NCI-H146 treated with DMSO at 0.1 percent for 48 hours (cell line): ENCODE measurements at regions not wholly inside any gene's neighbourhood (a gene's known extent, or its start where the extent isn't known, plus 50 kb on each side); places are given as distances from the start of the nearest gene placed in this dataset.
A peak's percentile ranks its signal among the peaks of the same experiment; 100 is the strongest.
"Not testable (repeated sequence)": the region's sequence is repeated elsewhere in the genome, so short reads cannot be mapped to it uniquely, and the experiment has no call there.

ENCODE experiments used
- DNase-seq: peaks from one replicate; lab custom pipeline; 2025; ENCODE audit not compliant: unreplicated experiment; lab: John Stamatoyannopoulos, UW

DNA sequence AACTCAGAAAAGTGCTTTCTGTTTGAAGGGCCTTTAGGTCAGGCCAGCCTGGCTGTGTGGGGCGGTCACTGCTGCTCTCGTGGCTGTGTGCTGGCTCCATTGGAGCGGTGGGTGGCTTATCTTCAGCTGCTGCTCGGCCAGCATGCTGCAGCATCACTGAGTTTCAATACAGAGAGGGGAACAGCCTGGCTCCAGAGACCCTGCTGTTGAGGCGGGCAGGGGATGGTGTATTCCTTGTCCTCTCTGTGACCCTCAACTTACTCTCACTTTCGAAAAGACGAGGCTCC lies 248.5 kb upstream of the ONECUT1 start:
- no peak for DNase-seq

DNA sequence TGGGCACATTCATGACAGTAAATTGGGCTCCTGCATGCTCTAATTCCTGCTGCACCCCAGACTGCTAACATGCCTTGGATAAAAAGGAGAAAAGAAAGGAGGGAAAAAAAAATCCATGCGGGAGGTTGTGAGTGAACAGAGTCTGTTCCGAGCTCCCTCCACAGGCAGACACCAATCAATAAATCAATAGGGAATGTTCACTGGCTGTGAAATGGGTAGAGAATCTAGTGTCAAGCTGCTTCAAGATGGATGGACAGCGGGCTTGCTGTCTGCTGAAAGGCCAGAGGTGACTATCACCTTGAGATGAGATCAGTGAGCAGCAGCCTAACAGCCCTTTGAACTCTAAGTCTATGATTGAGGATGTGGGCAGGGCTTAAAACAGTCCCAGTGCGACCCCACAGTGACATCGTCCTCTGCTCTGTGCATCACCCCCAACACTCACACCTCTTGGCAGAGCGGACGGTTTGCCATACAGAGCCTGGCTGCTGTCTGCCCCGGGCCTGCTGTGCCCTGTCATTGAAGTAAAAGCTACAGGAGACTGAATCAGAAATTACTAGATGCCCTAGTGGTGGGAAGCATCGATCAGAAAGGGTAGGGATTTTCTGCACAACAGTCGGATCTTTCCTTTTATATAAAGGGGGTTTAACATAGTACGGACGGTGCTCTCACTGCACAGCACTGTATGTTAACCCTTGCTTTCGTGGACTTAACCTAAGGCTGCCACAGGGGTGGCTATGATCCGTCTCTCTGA lies 247.9 kb upstream of the ONECUT1 start:
- no peak for DNase-seq

DNA sequence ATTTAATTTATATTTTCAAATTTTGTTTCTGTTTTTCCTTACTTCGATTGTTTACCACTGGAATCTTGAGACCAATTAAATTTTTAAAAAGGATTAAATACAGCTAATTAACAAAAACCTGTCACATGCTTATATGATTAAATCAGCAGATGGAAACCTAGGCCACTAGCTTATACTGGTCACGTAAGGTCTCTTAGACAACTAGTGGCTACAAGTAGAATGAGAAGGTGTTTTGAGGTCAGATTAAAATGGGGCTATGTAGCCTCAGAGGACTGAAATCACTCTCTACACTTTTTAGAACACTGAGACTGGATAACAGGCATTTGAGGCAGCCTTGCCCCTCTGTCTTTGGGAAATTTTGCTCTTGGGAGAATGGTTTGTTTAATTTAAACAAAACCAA lies 246.5 kb upstream of the ONECUT1 start:
- DNase-seq, result no peak

DNA sequence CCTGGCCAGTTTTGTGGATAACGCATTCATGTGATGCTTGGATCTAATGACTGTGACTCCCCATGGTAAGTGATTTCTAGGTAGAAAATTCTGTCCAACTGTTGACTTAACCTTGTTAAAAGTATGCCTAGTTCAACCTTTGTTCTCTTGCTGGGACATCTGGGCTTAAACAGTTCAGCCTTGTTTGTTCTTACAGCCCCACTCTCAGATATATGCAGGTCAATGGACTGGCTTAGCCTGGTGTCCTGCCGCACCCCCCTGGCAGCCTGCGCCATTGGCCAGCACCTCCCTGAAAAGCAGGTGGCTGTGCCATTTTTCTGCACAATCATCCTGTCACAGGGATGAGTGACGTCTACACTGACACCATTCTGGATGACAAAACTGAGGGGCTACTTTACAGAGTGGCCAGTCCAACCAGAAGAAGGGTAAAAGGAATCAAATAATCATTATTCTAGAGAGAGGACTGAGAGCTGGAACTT lies 244.7 kb upstream of the ONECUT1 start:
- DNase-seq, result no peak

DNA sequence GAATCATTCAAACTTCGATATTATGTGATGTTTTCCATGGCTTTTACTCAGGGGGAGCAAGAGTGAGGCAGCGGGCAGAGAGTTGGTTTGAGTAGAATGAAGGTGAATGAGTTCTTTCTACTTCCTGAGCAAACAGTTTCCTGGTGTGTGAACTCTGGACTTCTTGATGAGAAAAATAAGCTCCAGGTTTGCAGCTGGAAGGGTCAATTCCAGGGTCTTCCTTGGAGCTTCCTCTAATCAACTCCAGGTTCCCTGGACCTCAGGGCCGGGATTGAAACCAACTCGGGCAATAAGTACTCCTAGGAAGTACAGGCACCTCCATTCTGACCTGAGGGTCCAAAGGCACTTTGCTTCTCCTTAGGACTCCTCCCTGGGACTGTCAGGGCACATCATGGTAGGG lies 243.6 kb upstream of the ONECUT1 start:
- DNase-seq, result no peak

DNA sequence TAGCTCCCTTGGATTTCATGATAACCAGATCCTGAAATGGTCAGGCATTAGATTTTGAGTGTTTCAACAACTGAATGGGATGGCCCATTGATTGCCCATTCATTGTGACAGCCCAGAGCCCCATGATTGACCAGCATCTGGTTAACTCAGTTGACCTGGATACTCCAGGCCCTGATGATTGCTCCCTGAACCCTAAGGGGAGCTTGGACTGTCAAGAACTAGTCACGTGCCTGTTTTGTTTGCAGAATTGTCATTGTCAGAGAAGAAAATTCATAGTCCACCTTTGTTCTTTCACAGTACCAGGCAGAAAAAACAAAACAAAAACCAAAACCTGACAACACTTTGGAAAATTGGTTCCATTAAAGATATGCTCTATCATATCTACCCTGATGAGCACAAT lies 241.3 kb upstream of the ONECUT1 start:
- DNase-seq, result peak; percentile 3

DNA sequence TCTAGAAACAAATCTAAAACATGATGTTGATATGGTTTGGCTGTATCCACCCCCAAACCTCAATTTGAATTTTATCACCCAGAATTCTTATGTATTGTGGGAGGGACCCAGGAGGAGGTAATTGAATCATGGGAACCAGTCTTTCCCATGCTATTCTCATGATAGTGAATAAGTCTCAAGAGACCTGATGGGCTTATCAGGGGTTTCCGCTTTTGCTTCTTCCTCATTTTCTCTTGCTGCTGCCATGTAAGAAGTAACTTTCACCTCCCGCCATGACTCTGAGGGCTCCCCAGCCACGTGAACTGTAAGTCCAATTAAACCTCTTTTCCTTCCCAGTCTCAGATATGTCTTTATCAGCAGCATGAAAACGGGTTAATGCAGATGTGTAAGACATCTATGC lies 232.7 kb upstream of the ONECUT1 start:
- DNase-seq, result no peak

DNA sequence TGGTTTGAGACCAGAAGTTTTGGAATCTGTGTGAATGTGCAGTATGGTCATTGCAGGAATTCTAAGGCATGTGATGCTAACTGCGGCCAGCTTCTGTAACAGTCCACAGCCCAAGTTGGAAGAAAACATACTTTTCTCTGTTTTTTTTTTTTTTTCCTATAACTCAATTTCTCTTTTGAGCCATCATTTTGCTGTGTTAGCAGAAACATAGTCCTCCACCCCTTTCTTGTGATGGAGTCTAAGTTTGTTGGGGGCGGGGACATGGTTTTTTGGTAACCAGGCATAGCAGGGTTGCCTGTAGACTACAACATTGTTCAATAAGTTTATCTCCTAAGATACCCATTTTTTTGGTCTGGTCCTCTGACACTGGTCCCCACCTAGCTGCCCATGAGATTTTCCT lies 223.2 kb upstream of the ONECUT1 start:
- DNase-seq, result no peak

DNA sequence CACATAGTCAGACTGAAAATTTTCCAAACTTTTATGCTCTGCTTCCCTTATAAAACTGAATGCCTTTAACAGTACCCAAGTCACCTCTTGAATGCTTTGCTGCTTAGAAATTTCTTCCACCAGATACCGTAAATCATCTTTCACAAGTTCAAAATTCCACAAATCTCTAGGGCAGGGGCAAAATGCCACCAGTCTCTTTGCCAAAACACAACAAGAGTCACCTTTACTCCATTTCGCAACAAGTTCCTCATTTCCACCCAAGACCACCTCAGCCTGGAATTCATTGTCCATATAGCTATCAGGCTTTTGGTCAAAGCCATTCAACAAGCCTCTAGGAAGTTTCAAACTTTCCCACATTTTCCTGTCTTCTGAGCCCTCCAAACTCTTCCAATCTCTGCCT lies 221.6 kb upstream of the ONECUT1 start:
- not testable (repeated sequence) for DNase-seq

DNA sequence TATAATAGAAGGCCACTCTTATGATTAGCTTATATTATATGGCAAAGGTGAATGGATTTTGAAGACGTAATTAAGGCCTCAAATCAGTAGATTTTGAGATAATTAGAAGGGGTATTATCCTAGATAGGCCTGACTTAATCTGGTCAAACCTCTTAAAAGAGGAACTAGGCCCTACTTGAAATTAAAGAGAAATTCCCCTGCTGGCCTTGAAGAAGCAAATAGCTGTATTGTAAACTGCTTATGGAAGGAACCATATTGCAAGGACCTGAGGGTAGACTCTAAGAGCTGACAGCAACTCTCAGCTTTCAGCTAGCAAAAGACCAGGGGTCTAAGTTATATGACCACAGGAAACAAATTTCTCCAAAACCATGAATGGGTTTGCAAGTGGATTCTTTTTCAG lies 219.0 kb upstream of the ONECUT1 start:
- DNase-seq, result no peak

DNA sequence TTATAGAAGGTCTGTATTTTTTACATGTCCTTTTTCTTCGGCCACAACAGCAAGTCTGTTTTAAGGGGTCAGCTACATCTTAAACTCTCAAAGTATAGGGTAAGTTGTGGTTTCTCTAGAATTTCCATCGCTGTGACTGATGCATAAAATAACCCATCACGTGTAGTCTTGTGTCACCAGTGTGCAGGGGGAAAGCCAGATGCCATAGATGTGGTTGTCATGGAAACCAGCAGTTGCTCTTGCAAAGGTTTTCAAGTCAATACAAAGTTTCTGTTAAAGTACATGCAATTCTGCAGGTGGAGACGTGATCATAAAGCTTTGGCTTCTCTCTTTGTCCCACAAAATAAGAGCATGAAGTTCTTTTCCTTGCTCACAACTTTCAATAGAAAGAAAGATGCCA lies 210.3 kb upstream of the ONECUT1 start:
- DNase-seq, result no peak

DNA sequence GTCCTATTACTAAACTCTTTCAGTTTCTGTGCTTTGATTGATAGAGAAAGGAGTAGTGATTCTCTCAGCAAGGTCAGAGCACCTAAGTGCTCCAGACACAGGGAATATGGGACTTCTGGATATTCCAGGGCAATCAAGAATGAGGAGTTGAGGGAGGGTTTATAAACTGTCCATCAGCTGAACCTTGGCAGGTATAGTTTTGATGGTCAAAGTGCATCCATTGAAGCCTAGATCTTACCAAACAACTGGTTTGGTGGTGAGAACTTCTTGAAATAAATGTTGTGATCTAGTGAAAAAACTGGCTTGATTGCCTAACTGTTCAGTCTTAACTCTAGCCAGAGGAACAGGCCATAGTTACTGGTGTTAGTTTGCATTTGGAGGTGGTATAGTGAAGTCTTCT lies 207.0 kb upstream of the ONECUT1 start:
- DNase-seq, result no peak

DNA sequence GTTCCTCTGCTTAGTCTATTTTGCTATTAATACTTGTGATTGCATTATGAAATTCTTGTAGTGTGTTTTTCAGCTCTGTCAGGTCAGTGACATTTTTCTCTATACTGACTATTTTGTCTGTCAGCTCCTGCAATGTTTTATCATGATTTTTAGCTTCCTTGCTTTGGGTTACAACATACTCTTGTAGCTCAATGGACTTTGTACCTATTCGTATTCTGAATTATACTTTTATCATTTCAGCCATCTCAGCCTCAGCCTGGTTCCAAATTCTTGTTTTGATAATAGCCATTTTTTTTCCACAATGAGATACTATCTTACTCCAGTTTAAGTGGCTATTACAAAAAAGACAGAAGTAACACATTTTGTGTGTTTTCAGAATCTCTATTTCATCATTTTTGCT lies 204.2 kb upstream of the ONECUT1 start:
- no peak for DNase-seq

DNA sequence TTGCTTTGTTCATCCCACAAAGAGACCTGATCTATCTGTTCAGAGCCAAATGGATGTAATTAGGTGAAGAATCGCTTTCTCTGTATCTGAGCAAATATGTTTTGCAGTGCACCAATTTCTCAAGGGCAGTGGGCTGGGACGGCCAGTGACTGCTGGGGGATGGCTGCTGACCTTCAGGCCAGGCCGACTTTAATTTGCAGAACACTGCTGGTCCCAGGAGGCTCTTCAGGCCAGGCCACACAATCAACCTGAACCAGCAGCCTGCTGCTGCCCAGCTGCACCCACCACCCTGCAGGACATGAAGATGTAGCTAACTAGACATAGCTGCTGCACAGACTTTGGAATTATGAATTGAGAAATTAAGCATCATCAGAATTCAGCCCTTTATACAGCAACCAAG lies 194.4 kb upstream of the ONECUT1 start:
- peak; percentile 1 for DNase-seq

DNA sequence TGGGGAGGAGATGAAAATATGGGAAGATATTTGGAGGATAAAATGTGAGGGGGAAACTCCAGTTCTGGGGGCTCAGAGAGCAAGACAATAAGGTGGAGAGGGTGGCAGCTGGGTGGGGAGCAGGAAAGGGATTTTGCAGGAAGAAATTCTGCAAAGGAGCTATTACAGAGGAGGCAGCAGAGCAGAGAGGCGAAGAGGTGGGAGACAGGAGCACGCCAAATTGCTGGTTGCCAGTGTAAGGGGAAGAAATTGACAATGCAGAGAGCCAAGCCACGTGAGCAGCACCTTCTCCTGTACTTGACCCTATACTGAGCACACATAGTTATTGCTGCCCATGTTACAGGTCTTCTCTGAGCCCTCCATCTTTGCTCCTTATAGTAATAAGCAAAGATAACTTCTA lies 190.3 kb upstream of the ONECUT1 start:
- no peak for DNase-seq

DNA sequence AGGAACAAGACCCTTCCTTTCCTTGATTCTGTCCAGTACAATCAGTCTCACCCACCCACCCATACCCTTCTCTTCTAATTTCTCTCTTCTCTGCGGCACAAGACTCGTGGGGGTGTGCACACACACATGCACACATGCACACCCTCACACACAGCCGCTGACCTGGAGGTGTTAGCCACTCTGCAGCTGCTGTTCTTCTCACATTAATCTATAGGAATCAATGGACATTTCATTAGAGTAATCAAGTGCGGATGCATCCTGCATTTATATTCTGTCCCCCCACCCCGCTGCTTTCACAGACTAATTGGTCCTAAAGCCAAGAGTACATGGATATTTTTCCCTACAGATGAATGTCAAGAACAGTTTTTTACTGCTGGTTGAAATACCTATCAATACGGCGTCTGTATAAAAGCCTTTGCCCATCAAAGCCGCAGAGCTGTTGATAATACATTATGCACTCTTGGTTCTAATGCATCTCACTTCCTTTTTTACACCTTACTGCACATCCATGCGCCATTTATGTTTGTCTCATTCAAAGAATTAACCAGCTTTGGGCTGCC lies 186.5 kb upstream of the ONECUT1 start:
- DNase-seq, result no peak

DNA sequence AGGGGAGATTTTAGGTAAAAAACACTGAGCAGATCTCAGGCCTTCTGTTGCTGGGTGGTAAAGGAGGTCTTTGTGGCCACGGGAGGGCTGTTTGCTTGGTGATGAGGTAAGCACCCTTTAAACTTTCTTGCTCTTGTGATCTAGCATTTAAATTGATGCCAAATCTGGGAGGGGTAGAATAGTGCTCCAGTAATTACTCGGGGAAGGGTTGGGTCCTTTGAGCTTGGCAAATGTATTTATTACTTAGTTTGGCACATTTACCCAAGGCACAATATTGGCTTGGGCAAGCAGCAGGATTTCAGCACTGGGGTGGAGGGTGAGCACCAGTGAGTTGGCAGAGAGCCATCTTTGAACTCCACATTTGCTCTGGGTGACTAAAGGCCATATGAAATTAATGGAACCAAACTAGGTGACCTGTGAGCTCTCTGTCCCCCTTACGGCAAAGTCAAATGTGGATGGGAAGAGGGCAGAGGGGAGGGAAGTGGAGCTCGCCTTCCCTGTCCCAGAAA lies 185.9 kb upstream of the ONECUT1 start:
- DNase-seq, result no peak

DNA sequence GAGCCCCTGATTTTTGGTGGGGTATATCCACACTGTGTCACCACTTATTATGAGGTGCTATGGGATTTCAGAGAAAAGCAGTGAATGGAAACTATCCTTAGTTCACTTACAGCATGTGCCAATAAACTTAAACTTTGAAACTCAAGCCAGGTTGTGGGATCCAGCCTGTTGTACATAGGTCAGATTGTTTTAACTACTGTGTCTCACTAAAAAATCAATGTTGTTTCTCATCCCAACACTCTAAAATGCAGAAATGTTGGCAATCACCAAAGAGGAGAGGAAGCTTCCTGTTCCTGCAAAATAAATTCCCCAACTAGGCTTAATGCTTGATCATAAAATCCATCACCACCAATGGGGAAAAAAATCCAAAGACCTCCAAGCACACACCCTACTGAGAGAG lies 173.7 kb upstream of the ONECUT1 start:
- DNase-seq, result no peak

DNA sequence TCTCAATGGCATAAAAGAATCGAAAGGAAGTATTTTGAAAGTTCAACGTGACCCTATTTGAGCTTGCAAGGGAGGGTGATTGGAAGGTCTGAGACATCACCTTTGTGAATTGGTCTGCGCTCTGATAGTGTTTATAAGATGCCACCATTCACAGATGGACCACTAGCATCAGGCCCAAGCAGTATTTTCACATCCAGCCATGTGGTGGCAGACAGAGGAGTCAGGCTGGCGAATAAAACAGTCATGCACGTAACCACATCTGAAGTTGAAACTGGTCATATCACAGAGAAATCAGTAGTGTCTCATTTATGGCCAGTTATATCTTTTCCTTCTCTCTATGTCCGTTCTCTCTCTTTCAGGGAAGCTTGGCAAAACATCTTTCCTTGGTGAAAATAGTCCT lies 170.1 kb upstream of the ONECUT1 start:
- no peak for DNase-seq

DNA sequence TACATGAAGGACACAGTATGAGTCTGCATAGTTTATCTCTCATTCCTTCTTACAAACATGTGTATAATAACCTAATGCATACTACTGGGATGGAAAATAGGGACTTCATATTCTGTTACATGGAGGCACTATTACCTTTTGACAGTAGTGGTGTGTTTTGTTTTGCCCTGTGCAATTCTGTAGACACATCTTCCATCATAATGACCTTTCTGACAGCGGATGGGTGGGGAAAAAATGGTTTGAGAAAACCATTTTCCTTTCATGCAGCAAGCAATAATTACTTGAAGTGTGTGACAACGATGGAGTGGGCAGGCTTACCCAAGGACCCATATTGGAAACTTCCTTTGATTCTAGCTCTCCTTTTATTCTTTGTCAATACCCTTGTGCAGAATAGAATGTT lies 153.6 kb upstream of the ONECUT1 start:
- no peak for DNase-seq

DNA sequence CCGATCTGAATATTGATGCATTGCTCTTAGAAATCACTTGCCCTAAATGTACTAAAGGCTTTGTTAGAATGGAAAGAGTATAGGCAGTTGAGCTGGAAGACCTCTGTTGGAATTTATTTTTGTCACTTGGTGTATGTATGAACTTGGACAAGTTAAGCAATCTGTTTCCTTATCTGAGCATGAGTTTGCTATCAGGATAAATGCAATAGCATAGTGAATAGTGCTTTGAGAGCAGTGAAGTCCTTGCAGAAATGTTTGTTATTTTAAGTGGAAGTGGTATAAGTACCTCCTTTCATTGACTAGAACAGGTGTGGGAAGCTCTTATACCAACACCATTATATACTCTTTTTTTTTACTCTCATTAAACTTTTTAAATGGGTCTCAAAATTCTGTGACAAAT lies 146.4 kb upstream of the ONECUT1 start:
- DNase-seq, result no peak

DNA sequence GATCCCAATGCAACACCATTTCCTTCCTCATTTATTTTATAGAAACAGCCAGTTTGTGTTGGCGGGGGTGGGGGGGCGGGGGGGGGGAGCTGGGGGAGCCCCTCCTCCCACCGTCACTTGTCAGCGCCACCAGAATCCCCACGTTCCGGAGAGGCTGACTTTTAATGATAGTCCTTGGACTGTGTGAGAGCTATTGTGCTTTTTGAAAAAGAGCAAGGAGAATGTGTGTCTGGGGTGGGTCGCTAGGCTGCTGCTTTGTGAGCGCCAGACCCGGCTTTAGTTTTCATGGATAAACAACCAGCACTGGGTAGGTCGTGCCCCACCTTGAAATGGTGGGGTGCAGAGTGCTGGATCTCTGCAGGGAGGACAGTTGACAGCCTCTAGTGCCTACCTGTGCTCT lies 135.0 kb upstream of the ONECUT1 start:
- no peak for DNase-seq

DNA sequence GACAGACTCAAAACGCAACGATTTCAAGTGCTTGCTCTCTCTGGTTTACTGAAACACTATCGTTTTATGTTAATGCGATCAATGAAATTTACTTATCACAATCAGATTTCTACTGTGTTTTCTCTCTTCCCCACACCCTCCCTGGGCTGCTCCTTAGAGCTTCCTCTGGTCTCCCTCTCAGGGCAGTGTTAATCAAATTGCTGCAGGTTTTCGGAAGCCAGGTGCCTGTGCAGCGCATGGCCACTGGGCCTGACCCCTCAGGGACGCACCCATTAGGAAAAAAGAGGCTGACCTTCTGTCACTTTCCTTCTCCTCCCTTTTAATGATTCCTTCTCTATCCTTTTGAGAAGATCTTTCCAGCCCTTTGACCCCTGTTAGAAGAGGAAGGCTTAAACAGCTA lies 134.5 kb upstream of the ONECUT1 start:
- no peak for DNase-seq
